SK-N-SH (cell line): ENCODE measurements at regions not wholly inside any gene's neighbourhood (a gene's known extent, or its start where the extent isn't known, plus 50 kb on each side); places are given as distances from the start of the nearest gene placed in this dataset.

Source experiments
- CTCF ChIA-PET: fragments of 300-600, 350-600 bp; formaldehyde crosslinking; extraction: SDS; loops from one replicate; lab custom pipeline; 2021; lab: Yijun Ruan, JAX
- POLR2A ChIA-PET: fragments of 350-600 bp; sonication (Branson Sonifier 250); formaldehyde crosslinking; extraction: SDS; loops from one replicate; lab custom pipeline; 2020; ENCODE audit warnings: antibody characterized with exemption, inconsistent platforms; lab: Yijun Ruan, JAX
- DNase-seq: peaks from one replicate; pipeline ENCODE4 v3.0.0; 2012
- H2AFZ ChIP-seq: fragments of 200-600 bp; sonication (generic); 2 replicates; pipeline ENCODE4 v1.8.1; 2016; ENCODE audit warnings: antibody characterized with exemption, mild to moderate bottlenecking, low read depth
- H3F3A ChIP-seq: fragments of 200-600 bp; sonication (generic); replicated peaks from 2 replicates; pipeline ENCODE3; 2016; ENCODE audit warnings: antibody characterized with exemption, mild to moderate bottlenecking; ENCODE audit not compliant: insufficient read depth
- H3K27ac ChIP-seq, 2 experiments: fragments of 200-500 bp in 1 of 2; fragments of 200-600 bp in 1 of 2; sonication (Bioruptor generic) in 1 of 2; sonication (generic), shearing (Covaris generic) in 1 of 2; 2 replicates each; pipeline versions ENCODE4 v1.5.1 to v1.6.1; 2014 to 2016; ENCODE audit warnings: low read depth in 2 of 2, inconsistent platforms in 1 of 2, low read length in 1 of 2, mild to moderate bottlenecking in 1 of 2, mixed read lengths in 1 of 2
- H3K27me3 ChIP-seq: fragments of 200-600 bp; sonication (generic), shearing (Covaris generic); 2 replicates; pipeline ENCODE4 v1.6.1; 2016; ENCODE audit warnings: mixed run types; ENCODE audit not compliant: insufficient read depth
- H3K36me3 ChIP-seq, 2 experiments: fragments of 200-500 bp in 1 of 2; fragments of 200-600 bp in 1 of 2; sonication (Bioruptor generic) in 1 of 2; sonication (generic) in 1 of 2; replicated peaks in 1 of 2; 2 replicates each; pipeline versions ENCODE3 to v1.5.1; 2014 to 2016; ENCODE audit warnings: low read length in 1 of 2, mild to moderate bottlenecking in 1 of 2; ENCODE audit not compliant: insufficient read depth in 2 of 2, control insufficient read depth in 1 of 2
- H3K4me1 ChIP-seq, 2 experiments: fragments of 200-500 bp in 1 of 2; fragments of 200-600 bp in 1 of 2; sonication (Bioruptor generic) in 1 of 2; sonication (generic), shearing (Covaris generic) in 1 of 2; 2 replicates each; pipeline versions ENCODE4 v1.5.1 to v1.6.1; 2014 to 2016; ENCODE audit warnings: low read depth in 1 of 2, low read length in 1 of 2, mixed run types in 1 of 2; ENCODE audit not compliant: insufficient read depth in 2 of 2, control insufficient read depth in 1 of 2
- H3K4me2 ChIP-seq: fragments of 200-600 bp; sonication (generic), shearing (Covaris generic); 2 replicates; pipeline ENCODE4 v1.6.1; 2017; ENCODE audit warnings: mixed run types
- H3K4me3 ChIP-seq, 2 experiments: fragments of 200-500 bp in 1 of 2; fragments of 200-600 bp in 1 of 2; sonication (Bioruptor generic) in 1 of 2; sonication (generic), shearing (Covaris generic) in 1 of 2; 2 replicates each; pipeline versions ENCODE4 v1.5.1 to v1.8.1; 2014 to 2016; ENCODE audit warnings: low read depth in 2 of 2, inconsistent platforms in 1 of 2, low read length in 1 of 2, mild to moderate bottlenecking in 1 of 2, mixed read lengths in 1 of 2, moderate library complexity in 1 of 2
- H3K79me2 ChIP-seq: fragments of 200-600 bp; sonication (generic); 2 replicates; pipeline ENCODE4 v1.8.1; 2017; ENCODE audit warnings: mild to moderate bottlenecking; ENCODE audit not compliant: insufficient read depth
- H3K9ac ChIP-seq: fragments of 200-600 bp; sonication (generic); 2 replicates; pipeline ENCODE4 v1.6.1; 2017; ENCODE audit warnings: mixed run types
- H3K9me2 ChIP-seq: fragments of 200-600 bp; sonication (generic); 2 replicates; pipeline ENCODE4 v1.6.1; 2017; ENCODE audit warnings: mixed run types
- H3K9me3 ChIP-seq: fragments of 200-600 bp; sonication (generic); 2 replicates; pipeline ENCODE4 v1.6.1; 2017; ENCODE audit warnings: mixed run types, mild to moderate bottlenecking, moderate library complexity
- H4K20me1 ChIP-seq: fragments of 200-600 bp; sonication (generic); 2 replicates; pipeline ENCODE4 v1.6.1; 2017; ENCODE audit warnings: mild to moderate bottlenecking, mixed run types; ENCODE audit not compliant: insufficient read depth
- CTCF ChIP-seq: fragments of 200-600 bp; sonication (generic); IDR thresholded peaks from 2 replicates; pipeline ENCODE4 v1.6.1; 2017; ENCODE audit warnings: antibody characterized with exemption, mild to moderate bottlenecking, moderate library complexity
- ELF1 ChIP-seq: IDR thresholded peaks from 2 replicates; pipeline ENCODE4 v1.4.0; 2012
- GABPA ChIP-seq: IDR thresholded peaks from 2 replicates; pipeline ENCODE4 v1.4.0; 2012; ENCODE audit warnings: low read depth, mild to moderate bottlenecking
- GATA2 ChIP-seq: sonication (generic); formaldehyde crosslinking; IDR thresholded peaks from 2 replicates; pipeline ENCODE4 v1.5.0; 2020; ENCODE audit warnings: mild to moderate bottlenecking, missing genetic modification reagents
- MAX ChIP-seq: IDR thresholded peaks from 2 replicates; pipeline ENCODE4 v1.4.0; 2012; ENCODE audit warnings: low read depth
- MEF2A ChIP-seq: IDR thresholded peaks from 2 replicates; pipeline ENCODE4 v1.4.0; 2012; ENCODE audit warnings: low read depth, borderline replicate concordance
- NRF1 ChIP-seq: IDR thresholded peaks from 2 replicates; pipeline ENCODE4 v1.6.1; 2012; ENCODE audit warnings: low read depth, mild to moderate bottlenecking, low read length
- PBX3 ChIP-seq: IDR thresholded peaks from 2 replicates; pipeline ENCODE4; 2012
- POLR2AphosphoS5 ChIP-seq: IDR thresholded peaks from 2 replicates; pipeline ENCODE4 v1.6.1; 2012; ENCODE audit warnings: low read depth, low read length
- RAD21 ChIP-seq: IDR thresholded peaks from 2 replicates; pipeline ENCODE4 v1.6.1; 2012; ENCODE audit warnings: mild to moderate bottlenecking, low read length
- RCOR1 ChIP-seq: fragments of 150-350 bp; IDR thresholded peaks from 2 replicates; pipeline ENCODE4 v1.6.1; 2017; ENCODE audit warnings: antibody characterized with exemption, low read length
- REST ChIP-seq: IDR thresholded peaks from 2 replicates; pipeline ENCODE4 v1.6.1; 2012; ENCODE audit warnings: mild to moderate bottlenecking, low read depth, low read length, moderate library complexity
- RFX5 ChIP-seq: IDR thresholded peaks from 2 replicates; pipeline ENCODE4 v1.6.1; 2012; ENCODE audit warnings: mild to moderate bottlenecking, improper control_type of control experiment, low read length
- RXRA ChIP-seq: IDR thresholded peaks from 2 replicates; pipeline ENCODE4 v1.4.0; 2012; ENCODE audit warnings: low read depth, mild to moderate bottlenecking, borderline replicate concordance
- SIN3A ChIP-seq: IDR thresholded peaks from 2 replicates; pipeline ENCODE4 v1.6.1; 2012; ENCODE audit warnings: low read depth, mild to moderate bottlenecking, low read length, moderate library complexity, borderline replicate concordance
- TAF1 ChIP-seq: IDR thresholded peaks from 2 replicates; pipeline ENCODE4 v1.6.1; 2012; ENCODE audit warnings: low read depth, mild to moderate bottlenecking, low read length, moderate library complexity, borderline replicate concordance
- TCF12 ChIP-seq: IDR thresholded peaks from 2 replicates; pipeline ENCODE4 v1.4.0; 2012
- USF2 ChIP-seq: fragments of 150-350 bp; IDR thresholded peaks from 2 replicates; pipeline ENCODE4 v1.6.1; 2017; ENCODE audit warnings: antibody characterized with exemption, low read length, low read depth, borderline replicate concordance
- YY1 ChIP-seq: IDR thresholded peaks from 2 replicates; pipeline ENCODE4 v1.4.0; 2012; ENCODE audit warnings: low read depth, mild to moderate bottlenecking
- WGBS: methylation state at CpG from one replicate; pipeline ENCODE4 v1.1.6; 2017; ENCODE audit warnings: low lambda C conversion rate; 5-methylcytosine and 5-hydroxymethylcytosine counted together
- TF ChIP-seq, protein P1 (sequence below): IDR thresholded peaks from 2 replicates; pipeline ENCODE4 v1.4.0; 2012; ENCODE audit warnings: low read depth, borderline replicate concordance

GRCh38 chr14:81960781-81961180 lies 427.1 kb upstream of the SEL1L start:
- no peak for TF ChIP-seq MAX
- TF ChIP-seq MEF2A: no peak
- TF ChIP-seq RCOR1: no peak
- TF ChIP-seq YY1: no peak
- no peak for TF ChIP-seq GATA2 (CRISPR knock-in tag)
- TF ChIP-seq GABPA: no peak
- TF ChIP-seq REST: no peak
- TF ChIP-seq POLR2AphosphoS5: no peak
- no peak for TF ChIP-seq RFX5
- TF ChIP-seq RXRA: no peak
- no peak for TF ChIP-seq SIN3A
- no peak for TF ChIP-seq TAF1
- TF ChIP-seq CTCF: no peak
- no peak for TF ChIP-seq NRF1
- no peak for TF ChIP-seq TCF12
- TF ChIP-seq ELF1: no peak
- no peak for TF ChIP-seq RAD21
- TF ChIP-seq USF2: no peak
- TF ChIP-seq, protein P1, sequence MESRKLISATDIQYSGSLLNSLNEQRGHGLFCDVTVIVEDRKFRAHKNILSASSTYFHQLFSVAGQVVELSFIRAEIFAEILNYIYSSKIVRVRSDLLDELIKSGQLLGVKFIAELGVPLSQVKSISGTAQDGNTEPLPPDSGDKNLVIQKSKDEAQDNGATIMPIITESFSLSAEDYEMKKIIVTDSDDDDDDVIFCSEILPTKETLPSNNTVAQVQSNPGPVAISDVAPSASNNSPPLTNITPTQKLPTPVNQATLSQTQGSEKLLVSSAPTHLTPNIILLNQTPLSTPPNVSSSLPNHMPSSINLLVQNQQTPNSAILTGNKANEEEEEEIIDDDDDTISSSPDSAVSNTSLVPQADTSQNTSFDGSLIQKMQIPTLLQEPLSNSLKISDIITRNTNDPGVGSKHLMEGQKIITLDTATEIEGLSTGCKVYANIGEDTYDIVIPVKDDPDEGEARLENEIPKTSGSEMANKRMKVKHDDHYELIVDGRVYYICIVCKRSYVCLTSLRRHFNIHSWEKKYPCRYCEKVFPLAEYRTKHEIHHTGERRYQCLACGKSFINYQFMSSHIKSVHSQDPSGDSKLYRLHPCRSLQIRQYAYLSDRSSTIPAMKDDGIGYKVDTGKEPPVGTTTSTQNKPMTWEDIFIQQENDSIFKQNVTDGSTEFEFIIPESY: no peak
- TF ChIP-seq PBX3: no peak
- CTCF ChIA-PET: interaction anchor here (1.4 kb wide), 1 partner anchor 19 kb away, joined by 3 read pairs; no protein-coding TSS in a partner anchor

More at GRCh38 chr14:81960781-81961180, 427.1 kb upstream of the SEL1L start:
- H3K79me2 ChIP-seq: no peaks in the 10 kb centered on the region
- POLR2A ChIA-PET: no interaction called here
- no peaks in the 10 kb centered on the region for H3K36me3 ChIP-seq
- H3K4me1 ChIP-seq: no peaks in the 10 kb centered on the region
- no peaks in the 10 kb centered on the region for H3K9me3 ChIP-seq
- H3K4me3 ChIP-seq: no peak overlapping the region
- no peaks in the 10 kb centered on the region for H3F3A ChIP-seq
- H3K27ac ChIP-seq: no peak overlapping the region
- H2AFZ ChIP-seq: no peak overlapping the region
- no peaks in the 10 kb centered on the region for H3K27me3 ChIP-seq
- H3K4me2 ChIP-seq: no peak overlapping the region
- H3K9me2 ChIP-seq: no peaks in the 10 kb centered on the region
- DNase-seq: no peak
- no peaks in the 10 kb centered on the region for H4K20me1 ChIP-seq
- H3K9ac ChIP-seq: no peak overlapping the region
- 30% methylated on average over 3 of the region's 3 CpGs for WGBS
